A172 (cell line): ENCODE measurements at regions not wholly inside any gene's neighbourhood (a gene's known extent, or its start where the extent isn't known, plus 50 kb on each side); places are given as distances from the start of the nearest gene placed in this dataset.

Source experiments
- DNase-seq: peaks from one replicate; pipeline ENCODE4 v3.0.0-alpha.2; 2015; ENCODE audit warnings: low spot score

- no peak for DNase-seq
These were observed 927.4 kb downstream of the EFNB2 start for GRCh38 chr13:105608104-105608503.

- DNase-seq = no peak
These were observed 928.0 kb downstream of the EFNB2 start for GRCh38 chr13:105607426-105607825.

GRCh38 chr13:105607016-105607415 is 928.4 kb downstream of the EFNB2 start:
- no peak for DNase-seq

GRCh38 chr13:105602956-105603670 is 932.3 kb downstream of the EFNB2 start:
- DNase-seq = no peak

- DNase-seq = no peak
These were observed 935.9 kb downstream of the EFNB2 start for GRCh38 chr13:105599477-105600037.

GRCh38 chr13:105598529-105598928 is 936.9 kb downstream of the EFNB2 start:
- peak; percentile 13 for DNase-seq

- DNase-seq = no peak
These were observed 937.9 kb downstream of the EFNB2 start for GRCh38 chr13:105597573-105597972.

- no peak for DNase-seq
These were observed 940.0 kb downstream of the EFNB2 start for GRCh38 chr13:105595471-105595870.

GRCh38 chr13:105591277-105591676 is 944.2 kb downstream of the EFNB2 start:
- no peak for DNase-seq

GRCh38 chr13:105587786-105588185 is 947.7 kb downstream of the EFNB2 start:
- DNase-seq = no peak

GRCh38 chr13:105579821-105580710 is 955.4 kb downstream of the EFNB2 start:
- DNase-seq = no peak

GRCh38 chr13:105573136-105573535 is 962.3 kb downstream of the EFNB2 start:
- DNase-seq = peak; percentile 47

- peak; percentile 47 for DNase-seq
These were observed 963.1 kb downstream of the EFNB2 start for GRCh38 chr13:105572401-105572800.

GRCh38 chr13:105569816-105570215 is 965.6 kb downstream of the EFNB2 start:
- no peak for DNase-seq

GRCh38 chr13:105567951-105568525 is 967.4 kb downstream of the EFNB2 start:
- no peak for DNase-seq

GRCh38 chr13:105565136-105565727 is 970.2 kb downstream of the EFNB2 start:
- no peak for DNase-seq

- DNase-seq = no peak
These were observed 983.4 kb downstream of the EFNB2 start for GRCh38 chr13:105552078-105552477.

- DNase-seq = no peak
These were observed 987.6 kb downstream of the EFNB2 start for GRCh38 chr13:105547851-105548250.

GRCh38 chr13:105545811-105546210 is 989.7 kb downstream of the EFNB2 start:
- no peak for DNase-seq

- no peak for DNase-seq
These were observed 991.7 kb downstream of the EFNB2 start for GRCh38 chr13:105543742-105544141.

- no peak for DNase-seq
These were observed 993.9 kb downstream of the EFNB2 start for GRCh38 chr13:105541565-105541964.

- DNase-seq = no peak
These were observed 997.1 kb downstream of the EFNB2 start for GRCh38 chr13:105538346-105538745.
